ENCODE measurements at regions not wholly inside any gene's neighbourhood (a gene's known extent, or its start where the extent isn't known, plus 50 kb on each side); places are given as distances from the start of the nearest gene placed in this dataset.
"Not testable (repeated sequence)": the region's sequence is repeated elsewhere in the genome, so short reads cannot be mapped to it uniquely, and the experiment has no call there.

GRCh38 chr1:115452600-115453329, 114.7 kb upstream of the NGF start:
- DNase-seq = no peak

- DNase-seq = no peak
Measured at GRCh38 chr1:115450501-115451040, 112.5 kb upstream of the NGF start.

- DNase-seq = no peak
Measured at GRCh38 chr1:115448282-115449044, 110.4 kb upstream of the NGF start.

GRCh38 chr1:115447672-115448071, 109.6 kb upstream of the NGF start:
- DNase-seq = no peak

GRCh38 chr1:115445090-115445489, 107.0 kb upstream of the NGF start:
- no peak for DNase-seq

- no peak for DNase-seq
Measured at GRCh38 chr1:115440733-115441132, 102.7 kb upstream of the NGF start.

- DNase-seq = not testable (repeated sequence)
Measured at GRCh38 chr1:115439520-115439919, 101.5 kb upstream of the NGF start.

GRCh38 chr1:115437196-115437595, 99.1 kb upstream of the NGF start:
- DNase-seq = no peak

GRCh38 chr1:115436596-115436995, 98.5 kb upstream of the NGF start:
- no peak for DNase-seq

- DNase-seq = no peak
Measured at GRCh38 chr1:115433483-115433882, 95.4 kb upstream of the NGF start.

GRCh38 chr1:115432061-115432460, 94.0 kb upstream of the NGF start:
- DNase-seq = no peak

- DNase-seq = no peak
Measured at GRCh38 chr1:115430441-115431158, 92.6 kb upstream of the NGF start.

GRCh38 chr1:115429884-115430283, 91.8 kb upstream of the NGF start:
- no peak for DNase-seq

- no peak for DNase-seq
Measured at GRCh38 chr1:115429241-115429640, 91.2 kb upstream of the NGF start.

- no peak for DNase-seq
Measured at GRCh38 chr1:115428676-115429075, 90.6 kb upstream of the NGF start.

GRCh38 chr1:115428256-115428655, 90.2 kb upstream of the NGF start:
- DNase-seq = no peak

- peak; percentile 48 for DNase-seq
Measured at GRCh38 chr1:115426956-115427355, 88.9 kb upstream of the NGF start.

- DNase-seq = no peak
Measured at GRCh38 chr1:115426231-115426771, 88.3 kb upstream of the NGF start.

- no peak for DNase-seq
Measured at GRCh38 chr1:115425442-115425841, 87.4 kb upstream of the NGF start.

- DNase-seq = no peak
Measured at GRCh38 chr1:115423776-115424175, 85.7 kb upstream of the NGF start.

- DNase-seq = no peak
Measured at GRCh38 chr1:115419571-115419970, 81.5 kb upstream of the NGF start.

GRCh38 chr1:115413621-115414020, 75.6 kb upstream of the NGF start:
- no peak for DNase-seq

- DNase-seq = no peak
Measured at GRCh38 chr1:115413208-115413607, 75.2 kb upstream of the NGF start.

Measured in NCI-H82 (cell line).